B cell (primary cell): ENCODE measurements at regions not wholly inside any gene's neighbourhood (a gene's known extent, or its start where the extent isn't known, plus 50 kb on each side); places are given as distances from the start of the nearest gene placed in this dataset.

Experiments used
- ATAC-seq: fragments of 200-7000 bp; cut with Tn5 transposase; one replicate; pipeline ENCODE4 v1.10.0; 2021; ENCODE audit warnings: low read depth, mild to moderate bottlenecking, moderate number of reproducible peaks, moderate library complexity
- CTCF ChIA-PET: fragments of 350-600 bp; sonication (Branson Sonifier 250); formaldehyde crosslinking; loops from one replicate; lab custom pipeline; 2021; ENCODE audit warnings: antibody characterized with exemption, inconsistent platforms; lab: Charles Lee
- POLR2A ChIA-PET: fragments of 350-600 bp; sonication (Branson Sonifier 250); formaldehyde crosslinking; loops from one replicate; lab custom pipeline; 2021; ENCODE audit warnings: antibody characterized with exemption; lab: Charles Lee
- DNase-seq: peaks from one replicate; pipeline ENCODE4 v3.0.0; 2013
- H2AFZ ChIP-seq: 2 replicates; pipeline ENCODE4 v1.6.1; 2012; ENCODE audit warnings: mild to moderate bottlenecking, low read depth, low read length; ENCODE audit not compliant: insufficient read depth, poor library complexity, severe bottlenecking
- H3K27ac ChIP-seq, 2 donors: 1 replicate in 1 of 2; 2 replicates in 1 of 2; pipeline ENCODE4 v1.5.1; 2012 to 2013; ENCODE audit warnings: low read length in 2 of 2, mild to moderate bottlenecking in 2 of 2, moderate library complexity in 1 of 2
- H3K27me3 ChIP-seq, 4 experiments: fragments of 200-600 bp in 1 of 4; sonication (generic) in 1 of 4; replicated peaks in 1 of 4; 1 replicate in 2 of 4; 2 replicates in 2 of 4; pipeline versions ENCODE4 v1.6.1 to v1.7.0; 2013 to 2016; ENCODE audit warnings: low read length in 3 of 4, mild to moderate bottlenecking in 2 of 4, mixed read lengths in 1 of 4, moderate library complexity in 1 of 4; ENCODE audit not compliant: insufficient read depth in 4 of 4, control insufficient read depth in 3 of 4; ENCODE audit errors: control extremely low read depth in 1 of 4
- H3K36me3 ChIP-seq, 2 experiments: replicated peaks in 1 of 2; 1 replicate in 1 of 2; 2 replicates in 1 of 2; pipeline versions ENCODE4 v1.6.1 to v1.7.1; 2013; ENCODE audit warnings: low read length in 1 of 2; ENCODE audit not compliant: insufficient read depth in 2 of 2, control insufficient read depth in 1 of 2; ENCODE audit errors: control extremely low read depth in 1 of 2, extremely low read depth in 1 of 2
- H3K4me1 ChIP-seq, 2 donors: fragments of 200-600 bp in 1 of 2; sonication (generic) in 1 of 2; 1 replicate in 1 of 2; 2 replicates in 1 of 2; pipeline versions ENCODE4 v1.5.1 to v1.6.1; 2013 to 2017; ENCODE audit warnings: low read length in 2 of 2; ENCODE audit not compliant: control insufficient read depth in 2 of 2, insufficient read depth in 2 of 2
- H3K4me2 ChIP-seq: replicated peaks from 2 replicates; pipeline ENCODE3; 2012; ENCODE audit warnings: mild to moderate bottlenecking, low read depth, low read length; ENCODE audit not compliant: poor library complexity, severe bottlenecking
- H3K4me3 ChIP-seq, 5 experiments: fragments of 200-600 bp in 1 of 5; sonication (generic) in 1 of 5; 1 replicate in 3 of 5; 2 replicates in 2 of 5; pipeline versions ENCODE4 v1.5.1 to v1.7.0; 2011 to 2016; ENCODE audit warnings: low read length in 4 of 5, mild to moderate bottlenecking in 4 of 5, low read depth in 2 of 5, control low read depth in 1 of 5, moderate library complexity in 1 of 5; ENCODE audit not compliant: insufficient read depth in 1 of 5; ENCODE audit errors: control extremely low read depth in 1 of 5, extremely low read depth in 1 of 5
- H3K79me2 ChIP-seq: fragments of 200-600 bp; sonication (generic); one replicate; pipeline ENCODE4 v1.6.0; 2016; ENCODE audit warnings: low read length; ENCODE audit not compliant: control insufficient read depth, insufficient read depth
- H3K9ac ChIP-seq: fragments of 200-600 bp; sonication (generic); 2 replicates; pipeline ENCODE4 v1.6.1; 2017; ENCODE audit warnings: mild to moderate bottlenecking, low read length, moderate library complexity
- H3K9me3 ChIP-seq, 3 donors: one replicate each; pipeline versions ENCODE4 v1.6.1 to v1.7.1; 2013; ENCODE audit warnings: low read length in 2 of 3; ENCODE audit not compliant: control insufficient read depth in 2 of 3, insufficient read depth in 1 of 3; ENCODE audit errors: control extremely low read depth in 1 of 3
- H4K20me1 ChIP-seq: 2 replicates; pipeline ENCODE4 v1.6.0; 2012; ENCODE audit warnings: mild to moderate bottlenecking, low read length; ENCODE audit not compliant: insufficient read depth, control insufficient read depth, poor library complexity, severe bottlenecking
- H3K27ac Mint-ChIP-seq: one replicate; pipeline ENCODE4 v1.8.0; 2021; ENCODE audit warnings: mixed read lengths
- H3K27me3 Mint-ChIP-seq: one replicate; pipeline ENCODE4 v1.8.0; 2021; ENCODE audit warnings: mixed read lengths
- H3K4me1 Mint-ChIP-seq: one replicate; pipeline ENCODE4 v1.8.0; 2021; ENCODE audit warnings: mixed read lengths
- H3K4me3 Mint-ChIP-seq: one replicate; pipeline ENCODE4 v1.8.0; 2021; ENCODE audit warnings: mixed read lengths
- H3K9me3 Mint-ChIP-seq: one replicate; pipeline ENCODE4 v1.8.0; 2022; ENCODE audit warnings: mixed read lengths; ENCODE audit not compliant: insufficient read depth
- EZH2 ChIP-seq: IDR thresholded peaks from 2 replicates; pipeline ENCODE4 v1.6.1; 2012; ENCODE audit warnings: borderline replicate concordance, low read depth, mild to moderate bottlenecking, moderate library complexity, low read length; ENCODE audit not compliant: insufficient read depth, poor library complexity, severe bottlenecking
- WGBS: methylation state at CpG from one replicate; pipeline ENCODE4 v1.1.5; 2013; ENCODE audit warnings: missing lambda C conversion rate; ENCODE audit not compliant: insufficient coverage; 5-methylcytosine and 5-hydroxymethylcytosine counted together
- intact Hi-C: fragments of 100-400 bp; cut with micrococcal nuclease; formaldehyde crosslinking; loops from one replicate; pipeline ENCODE4 v1.10.0; 2022
- TF ChIP-seq, protein P1 (sequence below): fragments of 200-600 bp; IDR thresholded peaks from one replicate; pipeline ENCODE4 v1.8.0; 2022; ENCODE audit warnings: antibody characterized with exemption, mild to moderate bottlenecking

DNA sequence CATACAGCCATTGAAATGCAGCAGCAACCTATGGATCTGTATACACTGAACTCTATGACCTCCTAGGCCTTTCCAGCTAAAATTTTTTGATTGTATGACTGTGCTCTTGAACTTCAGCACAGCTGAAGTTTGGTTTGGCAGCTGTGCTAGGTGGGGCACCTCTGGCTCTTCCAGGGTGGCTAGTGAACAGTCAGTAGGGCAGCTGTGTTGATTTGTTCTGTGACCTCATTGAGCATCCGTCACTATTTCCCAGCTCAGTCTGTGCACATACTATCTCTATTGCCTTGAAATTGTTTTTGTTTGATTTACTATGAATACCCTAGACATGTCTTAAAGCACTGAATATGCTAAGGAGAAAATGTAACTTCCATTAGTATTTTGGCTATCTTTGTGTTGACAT is 363.2 kb upstream of the NAALADL2 start:
- no peak overlapping the region for H3K4me2 ChIP-seq
- no peak overlapping the region for H2AFZ ChIP-seq
- no peaks in the 10 kb centered on the region for H3K4me1 Mint-ChIP-seq
- no peak overlapping the region for H3K27ac Mint-ChIP-seq
- no CpG with 5 or more reads among the region's 1 CpG for WGBS
- DNase-seq = no peak
- no peaks in the 10 kb centered on the region for H3K36me3 ChIP-seq
- H3K4me3 ChIP-seq = no peak overlapping the region
- no peaks in the 10 kb centered on the region for H3K9me3 Mint-ChIP-seq
- H3K9me3 ChIP-seq = no peaks in the 10 kb centered on the region
- H3K27ac ChIP-seq = no peak overlapping the region
- H3K4me1 ChIP-seq = no peaks in the 10 kb centered on the region
- no peaks in the 10 kb centered on the region for H3K79me2 ChIP-seq
- H4K20me1 ChIP-seq = no peaks in the 10 kb centered on the region
- TF ChIP-seq, protein P1, sequence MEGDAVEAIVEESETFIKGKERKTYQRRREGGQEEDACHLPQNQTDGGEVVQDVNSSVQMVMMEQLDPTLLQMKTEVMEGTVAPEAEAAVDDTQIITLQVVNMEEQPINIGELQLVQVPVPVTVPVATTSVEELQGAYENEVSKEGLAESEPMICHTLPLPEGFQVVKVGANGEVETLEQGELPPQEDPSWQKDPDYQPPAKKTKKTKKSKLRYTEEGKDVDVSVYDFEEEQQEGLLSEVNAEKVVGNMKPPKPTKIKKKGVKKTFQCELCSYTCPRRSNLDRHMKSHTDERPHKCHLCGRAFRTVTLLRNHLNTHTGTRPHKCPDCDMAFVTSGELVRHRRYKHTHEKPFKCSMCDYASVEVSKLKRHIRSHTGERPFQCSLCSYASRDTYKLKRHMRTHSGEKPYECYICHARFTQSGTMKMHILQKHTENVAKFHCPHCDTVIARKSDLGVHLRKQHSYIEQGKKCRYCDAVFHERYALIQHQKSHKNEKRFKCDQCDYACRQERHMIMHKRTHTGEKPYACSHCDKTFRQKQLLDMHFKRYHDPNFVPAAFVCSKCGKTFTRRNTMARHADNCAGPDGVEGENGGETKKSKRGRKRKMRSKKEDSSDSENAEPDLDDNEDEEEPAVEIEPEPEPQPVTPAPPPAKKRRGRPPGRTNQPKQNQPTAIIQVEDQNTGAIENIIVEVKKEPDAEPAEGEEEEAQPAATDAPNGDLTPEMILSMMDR = no peak
- no peak for TF ChIP-seq EZH2
- ChIA-PET POLR2A (no interaction called here), CTCF (no interaction called here)
- H3K9ac ChIP-seq = no peak overlapping the region
- intact Hi-C loops = no loop called here
- no peak overlapping the region for H3K4me3 Mint-ChIP-seq
- ATAC-seq = no peak
- no peaks in the 10 kb centered on the region for H3K27me3 ChIP-seq
- H3K27me3 Mint-ChIP-seq = no peaks in the 10 kb centered on the region

DNA sequence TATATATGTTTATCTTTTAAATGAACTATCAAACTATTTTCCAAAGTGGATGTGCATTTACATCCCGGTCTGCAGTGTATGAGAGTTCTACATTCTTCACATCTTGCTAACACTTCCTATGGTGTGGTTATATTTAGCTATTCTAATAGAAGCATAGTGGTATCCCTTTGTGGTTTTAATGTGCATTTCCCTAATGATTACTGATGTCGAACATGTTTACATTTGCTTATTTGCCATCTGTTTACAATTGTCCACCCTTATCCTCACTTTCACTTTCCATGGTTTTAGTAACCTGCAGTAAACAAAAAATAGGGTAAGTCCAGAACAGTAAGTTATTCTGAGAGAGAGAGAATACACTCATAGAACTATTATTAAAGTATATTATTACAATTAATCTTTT is 360.5 kb upstream of the NAALADL2 start:
- Histone ChIP-seq H3K9me3 (peaks cover 0 to 1% (median 0%) of the 10 kb centered on the region in 3 donors), H4K20me1 (no peaks in the 10 kb centered on the region), H3K4me2 (no peak overlapping the region), H3K9ac (no peak overlapping the region), H3K27ac (no peak overlapping the region), H3K4me1 (no peaks in the 10 kb centered on the region), H3K4me3 (no peak overlapping the region), H3K79me2 (no peaks in the 10 kb centered on the region), H2AFZ (no peak overlapping the region), H3K27me3 (no peaks in the 10 kb centered on the region), H3K36me3 (no peaks in the 10 kb centered on the region)
- Mint-ChIP-seq H3K27me3 (no peaks in the 10 kb centered on the region), H3K4me1 (no peaks in the 10 kb centered on the region), H3K27ac (no peak overlapping the region), H3K9me3 (no peaks in the 10 kb centered on the region), H3K4me3 (no peak overlapping the region)
- intact Hi-C loops = no loop called here
- no CpG with 5 or more reads among the region's 2 CpGs for WGBS
- ChIA-PET CTCF (no interaction called here), POLR2A (no interaction called here)
- TF ChIP-seq, protein P1 = no peak
- TF ChIP-seq EZH2 = no peak
- DNase-seq (no peak), ATAC-seq (no peak)
